Ishikawa (cell line): ENCODE measurements at regions not wholly inside any gene's neighbourhood (a gene's known extent, or its start where the extent isn't known, plus 50 kb on each side); places are given as distances from the start of the nearest gene placed in this dataset.

Source experiments
- NFIC ChIP-seq: IDR thresholded peaks from 2 replicates; pipeline ENCODE4 v1.6.1; 2012
- RAD21 ChIP-seq: IDR thresholded peaks from 2 replicates; pipeline ENCODE4 v1.6.1; 2012; ENCODE audit warnings: low read depth

- TF ChIP-seq RAD21 (no peak), NFIC (no peak)
Observed at GRCh38 chr4:189504220-189504619, 436.5 kb upstream of the FRG1 start.
